ENCODE measurements at regions not wholly inside any gene's neighbourhood (a gene's known extent, or its start where the extent isn't known, plus 50 kb on each side); places are given as distances from the start of the nearest gene placed in this dataset.

- no peak overlapping the region for H3K4me3 ChIP-seq
- H2AFZ ChIP-seq (ENCODE audit: control insufficient read depth, low read depth, low read length) = no peak overlapping the region
- no peaks in the 10 kb centered on the region for H3K4me1 ChIP-seq (ENCODE audit: control insufficient read depth, insufficient read depth, low read length)
- ChIA-PET SMC1A (ENCODE audit: uncharacterized antibody, unreplicated experiment) (no interaction called here), CTCF (no interaction called here), RAD21 (ENCODE audit: unreplicated experiment) (no interaction called here), POLR2A (no interaction called here)
- intact Hi-C loops (cut with micrococcal nuclease; ENCODE audit: unreplicated experiment) = no loop called here
- ATAC-seq (no peak), DNase-seq (ENCODE audit: low read depth, low spot score) (no peak), FAIRE-seq (no peak)
- no peak overlapping the region for H3K27ac ChIP-seq (ENCODE audit: control insufficient read depth, insufficient read depth)
- BruUV-seq (replicated peaks) = no TSS peak
- H4K20me1 ChIP-seq (ENCODE audit: control insufficient read depth, insufficient read depth) = no peaks in the 10 kb centered on the region
- H3K9me3 ChIP-seq (replicated peaks; ENCODE audit: control insufficient read depth, insufficient read depth, low read length) = no peaks in the 10 kb centered on the region
- H3K36me3 ChIP-seq (ENCODE audit: control insufficient read depth in 2 of 2, insufficient read depth in 2 of 2, low read length in 1 of 2) = no peaks in the 10 kb centered on the region
- WGBS (ENCODE audit: insufficient coverage, insufficient replicate concordance, low lambda C conversion rate, missing lambda C conversion rate) = 55% methylated on average over 11 of the region's 11 CpGs
- H3K9ac ChIP-seq (ENCODE audit: control insufficient read depth, insufficient read depth, low read length) = no peak overlapping the region
- no peak overlapping the region for H3K4me2 ChIP-seq (ENCODE audit: control insufficient read depth, insufficient read depth)
- TF ChIP-seq POLR2AphosphoS5 (IDR thresholded peaks at IDR 0.05; ENCODE audit: low read length) (no peak), YY1 (IDR thresholded peaks at IDR 0.05; ENCODE audit: low read depth, low read length) (no peak), ZNF217 (IDR thresholded peaks at IDR 0.05) (no peak), GABPA (IDR thresholded peaks at IDR 0.05; ENCODE audit: low read depth) (no peak), SIX5 (IDR thresholded peaks at IDR 0.05; ENCODE audit: low read depth, low read length, severe bottlenecking) (no peak), JUND (IDR thresholded peaks at IDR 0.05; ENCODE audit: low read depth, low read length) (no peak), MYB (IDR thresholded peaks at IDR 0.05; ENCODE audit: borderline replicate concordance, low read depth, low read length) (no peak), CBX3 (IDR thresholded peaks at IDR 0.05; ENCODE audit: borderline replicate concordance, low read depth) (no peak), KAT2A (conservative IDR thresholded peaks at IDR 0.05; ENCODE audit: control insufficient read depth, low read depth, low read length) (no peak), SMARCA5 (IDR thresholded peaks at IDR 0.05) (no peak), GATAD2B (conservative IDR thresholded peaks at IDR 0.05; ENCODE audit: low read depth) (no peak), BRCA1 (IDR thresholded peaks at IDR 0.05; ENCODE audit: low read depth, low read length) (no peak), POLR2A (IDR thresholded peaks at IDR 0.05; ENCODE audit: low read depth, low read length) (no peak), FOXM1 (IDR thresholded peaks at IDR 0.05; ENCODE audit: low read depth, low read length) (no peak), MTA2 (IDR thresholded peaks at IDR 0.05; ENCODE audit: low read depth) (no peak), EZH2 (IDR thresholded peaks at IDR 0.05; ENCODE audit: borderline replicate concordance, control insufficient read depth, low read depth, low read length) (no peak), E2F8 (IDR thresholded peaks at IDR 0.05; ENCODE audit: low read depth, partially characterized antibody) (no peak), STAT3 (IDR thresholded peaks at IDR 0.05; ENCODE audit: low read depth, low read length) (no peak), IKZF2 (IDR thresholded peaks at IDR 0.05) (no peak), EGR1 (IDR thresholded peaks at IDR 0.05; ENCODE audit: borderline replicate concordance in 1 of 2, low read depth in 2 of 2, low read length in 2 of 2) (no peak)
- H3K27me3 ChIP-seq (replicated peaks in 1 of 2; ENCODE audit: control insufficient read depth in 2 of 2, insufficient read depth in 2 of 2, low read length in 1 of 2) = no peaks in the 10 kb centered on the region; a peak in 2 of 4 replicates
- H3K79me2 ChIP-seq (ENCODE audit: control insufficient read depth, insufficient read depth, low read length) = no peaks in the 10 kb centered on the region
- in situ Hi-C loops (cut with MboI) = no loop called here
These were observed 146.2 kb downstream of the ID4 start for GRCh38 chr6:19983374-19983773.

Data from GM12878 (cell line).